ENCODE measurements at regions not wholly inside any gene's neighbourhood (a gene's known extent, or its start where the extent isn't known, plus 50 kb on each side); places are given as distances from the start of the nearest gene placed in this dataset.

DNA sequence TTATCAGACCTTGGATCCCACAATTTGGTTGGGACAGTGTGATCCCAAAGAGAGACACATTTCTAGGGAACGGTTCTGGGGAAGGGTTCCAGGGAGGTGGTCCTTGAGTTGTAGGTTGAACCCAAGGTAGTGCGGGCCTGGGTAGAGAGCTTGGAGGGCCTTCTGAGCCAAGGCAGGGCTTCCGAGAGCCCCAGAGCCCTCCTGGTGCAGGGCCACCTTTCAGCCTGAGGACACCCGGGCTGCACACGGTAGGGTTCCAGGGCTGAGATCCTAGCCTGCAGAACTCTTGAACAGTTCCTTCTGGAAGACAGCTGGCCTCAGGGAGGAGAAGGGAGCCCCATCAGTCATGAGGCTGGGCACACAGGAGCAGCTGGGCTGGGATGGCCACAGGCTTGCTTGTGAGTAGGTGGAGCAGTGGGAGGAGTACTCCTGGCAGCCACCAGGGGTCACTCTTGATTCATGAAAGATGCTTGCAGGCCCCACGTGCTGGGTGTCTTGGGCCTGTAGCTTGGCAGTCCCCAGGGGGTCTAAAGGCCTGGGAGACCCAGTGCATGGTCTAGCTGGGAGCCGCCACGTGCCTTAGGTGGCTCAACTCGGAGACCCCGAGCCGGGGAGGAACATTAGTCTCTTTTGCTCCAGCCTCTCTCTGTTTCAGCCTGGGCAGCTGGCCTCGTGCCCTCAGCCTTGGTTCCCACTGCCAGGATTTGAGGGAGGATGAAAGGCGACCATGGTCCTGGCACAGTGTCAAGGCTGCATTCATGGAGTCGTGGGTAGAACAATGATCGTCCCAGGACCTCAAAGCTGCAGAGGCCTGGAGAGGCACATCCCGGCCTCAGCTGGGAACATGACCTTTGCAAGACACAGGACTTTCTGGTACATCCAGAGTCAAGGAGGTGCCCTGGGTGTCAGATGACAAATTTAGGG is 381.6 kb downstream of the TYW1 start:
- no peaks in the 10 kb centered on the region for H3K9me3 ChIP-seq (ENCODE audit: control insufficient read depth in 1 of 2, low read length in 2 of 2)
- H3K4me3 ChIP-seq (ENCODE audit: low read length in 2 of 2): no peak overlapping the region
- Mint-ChIP-seq H3K27ac (no peak overlapping the region), H3K9me3 (peaks cover 0 to 13% (median 2%) of the 10 kb centered on the region in 8 donors), H3K36me3 (no peaks in the 10 kb centered on the region), H3K27me3 (peaks cover 6 to 9% of the 10 kb centered on the region in 2 donors), H3K4me3 (no peak overlapping the region), H3K4me1 (no peaks in the 10 kb centered on the region)
- CTCF ChIA-PET (ENCODE audit: partially characterized antibody): interaction anchor here (0.6 to 2.6 kb wide), 6 partner anchors 8 to 243 kb away, joined by 3 to 13 read pairs (median 5); no protein-coding TSS in a partner anchor
- no peaks in the 10 kb centered on the region for H3K36me3 ChIP-seq (ENCODE audit: insufficient read depth, low read length)
- intact Hi-C loops (cut with micrococcal nuclease): no loop called here
- no peaks in the 10 kb centered on the region for H3K4me1 ChIP-seq (ENCODE audit: insufficient read depth, low read length)
- POLR2A ChIA-PET (ENCODE audit: partially characterized antibody): no interaction called here
- H3K27me3 ChIP-seq (ENCODE audit: insufficient read depth, low read length): no peaks in the 10 kb centered on the region
- peak; percentile 36 to 54 (median 45) for DNase-seq
- H3K27ac ChIP-seq (ENCODE audit: low read depth, low read length): no peak overlapping the region

DNA sequence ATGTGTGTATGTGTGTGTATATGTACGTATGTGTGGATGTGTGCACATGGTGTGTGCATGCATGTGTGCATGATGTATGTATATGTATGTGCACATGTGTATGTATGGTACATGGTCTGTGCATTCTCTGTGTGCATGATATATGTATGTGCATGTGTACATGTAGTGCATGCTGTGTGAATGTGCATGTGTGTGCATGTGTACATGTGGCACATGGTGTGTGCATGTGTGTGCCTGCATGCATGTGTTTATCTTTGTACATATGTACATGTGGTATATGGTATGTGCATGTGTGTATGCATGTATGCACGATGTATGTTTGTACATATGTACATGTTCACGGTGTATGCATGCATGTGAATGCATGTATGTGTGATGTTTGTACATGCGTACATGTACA is 383.7 kb downstream of the TYW1 start:
- Histone ChIP-seq H3K4me1 (ENCODE audit: insufficient read depth, low read length) (no peaks in the 10 kb centered on the region), H3K27ac (ENCODE audit: low read depth, low read length) (no peak overlapping the region), H3K36me3 (ENCODE audit: insufficient read depth, low read length) (no peaks in the 10 kb centered on the region), H3K27me3 (ENCODE audit: insufficient read depth, low read length) (no peaks in the 10 kb centered on the region), H3K9me3 (ENCODE audit: control insufficient read depth in 1 of 2, low read length in 2 of 2) (no peaks in the 10 kb centered on the region), H3K4me3 (ENCODE audit: low read length in 2 of 2) (no peak overlapping the region)
- DNase-seq: no peak
- no peak overlapping the region for H3K4me3 Mint-ChIP-seq
- H3K27me3 Mint-ChIP-seq: peaks cover 4 to 6% of the 10 kb centered on the region in 2 donors
- intact Hi-C loops (cut with micrococcal nuclease): no loop called here
- POLR2A ChIA-PET (ENCODE audit: partially characterized antibody): no interaction called here
- CTCF ChIA-PET (ENCODE audit: partially characterized antibody): interaction anchor here (1.2 to 2.6 kb wide), 2 partner anchors 10 to 16 kb away, joined by 3 to 7 read pairs; no protein-coding TSS in a partner anchor
- H3K9me3 Mint-ChIP-seq: peaks cover 0 to 6% (median 0%) of the 10 kb centered on the region in 8 donors
- no peaks in the 10 kb centered on the region for H3K36me3 Mint-ChIP-seq
- H3K4me1 Mint-ChIP-seq: no peaks in the 10 kb centered on the region
- H3K27ac Mint-ChIP-seq: peak overlapping the region in 1 of 7 donors; percentile 31

DNA sequence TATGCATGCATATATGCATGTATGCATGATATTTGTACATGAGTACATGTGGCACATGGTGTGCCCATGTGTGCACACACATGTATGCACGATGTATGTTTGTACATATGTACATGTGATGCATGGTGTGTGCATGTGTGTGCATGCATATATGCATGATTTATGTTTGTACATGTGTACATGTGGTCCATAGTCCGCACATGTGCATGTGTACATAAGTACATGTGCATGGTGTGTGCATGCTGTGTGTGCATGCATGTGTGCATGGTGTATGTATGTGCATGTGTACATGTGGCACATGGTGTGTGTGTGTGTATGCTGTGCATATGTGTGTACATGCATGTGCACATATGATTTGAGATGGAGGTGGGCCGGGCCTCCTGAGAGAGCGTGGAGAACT is 384.2 kb downstream of the TYW1 start:
- intact Hi-C loops (cut with micrococcal nuclease): no loop called here
- Histone ChIP-seq H3K36me3 (ENCODE audit: insufficient read depth, low read length) (no peaks in the 10 kb centered on the region), H3K27ac (ENCODE audit: low read depth, low read length) (no peak overlapping the region), H3K4me3 (ENCODE audit: low read length in 2 of 2) (no peak overlapping the region), H3K27me3 (ENCODE audit: insufficient read depth, low read length) (no peaks in the 10 kb centered on the region), H3K9me3 (ENCODE audit: control insufficient read depth in 1 of 2, low read length in 2 of 2) (no peaks in the 10 kb centered on the region), H3K4me1 (ENCODE audit: insufficient read depth, low read length) (no peaks in the 10 kb centered on the region)
- Mint-ChIP-seq H3K36me3 (no peaks in the 10 kb centered on the region), H3K9me3 (peaks cover 0 to 3% (median 0%) of the 10 kb centered on the region in 8 donors), H3K4me3 (no peak overlapping the region), H3K27ac (no peak overlapping the region), H3K4me1 (no peaks in the 10 kb centered on the region), H3K27me3 (peaks cover 4 to 6% of the 10 kb centered on the region in 2 donors)
- no peak for DNase-seq
- ChIA-PET POLR2A (ENCODE audit: partially characterized antibody) (no interaction called here), CTCF (ENCODE audit: partially characterized antibody) (no interaction called here)

DNA sequence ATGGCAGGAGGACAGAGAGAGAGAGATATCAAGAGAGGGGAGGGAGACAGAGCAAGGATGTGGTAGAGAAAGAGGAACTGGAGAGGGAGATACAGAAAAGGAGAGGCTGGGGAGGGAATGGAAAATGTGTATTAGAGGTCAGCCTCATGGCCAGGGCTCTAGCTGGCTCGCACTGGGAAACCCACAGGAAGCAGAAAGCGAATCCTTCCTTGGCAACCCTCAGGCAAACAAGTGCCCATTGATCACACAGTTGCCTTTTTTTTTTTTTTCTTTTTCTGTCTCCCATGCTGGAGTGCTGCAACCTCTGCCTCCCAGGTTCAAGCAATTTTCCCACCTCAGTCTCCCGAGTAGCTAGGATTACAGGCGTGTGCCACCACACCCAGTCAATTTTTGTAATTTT is 391.2 kb downstream of the TYW1 start:
- Histone ChIP-seq H3K9me3 (ENCODE audit: control insufficient read depth in 1 of 2, low read length in 2 of 2) (no peaks in the 10 kb centered on the region), H3K36me3 (ENCODE audit: insufficient read depth, low read length) (no peaks in the 10 kb centered on the region), H3K4me3 (ENCODE audit: low read length in 2 of 2) (no peak overlapping the region), H3K4me1 (ENCODE audit: insufficient read depth, low read length) (no peaks in the 10 kb centered on the region), H3K27ac (ENCODE audit: low read depth, low read length) (no peak overlapping the region), H3K27me3 (ENCODE audit: insufficient read depth, low read length) (no peaks in the 10 kb centered on the region)
- H3K4me1 Mint-ChIP-seq: no peaks in the 10 kb centered on the region
- ChIA-PET POLR2A (ENCODE audit: partially characterized antibody) (no interaction called here), CTCF (ENCODE audit: partially characterized antibody) (interaction anchor here (2.6 kb wide), 1 partner anchor 10 kb away, joined by 13 read pairs; no protein-coding TSS in a partner anchor)
- no peak overlapping the region for H3K27ac Mint-ChIP-seq
- no peak for DNase-seq
- H3K36me3 Mint-ChIP-seq: no peaks in the 10 kb centered on the region
- H3K9me3 Mint-ChIP-seq: peaks cover 0 to 2% (median 0%) of the 10 kb centered on the region in 8 donors
- intact Hi-C loops (cut with micrococcal nuclease): no loop called here
- peaks cover 2% of the 10 kb centered on the region in 2 donors for H3K27me3 Mint-ChIP-seq
- no peak overlapping the region for H3K4me3 Mint-ChIP-seq

DNA sequence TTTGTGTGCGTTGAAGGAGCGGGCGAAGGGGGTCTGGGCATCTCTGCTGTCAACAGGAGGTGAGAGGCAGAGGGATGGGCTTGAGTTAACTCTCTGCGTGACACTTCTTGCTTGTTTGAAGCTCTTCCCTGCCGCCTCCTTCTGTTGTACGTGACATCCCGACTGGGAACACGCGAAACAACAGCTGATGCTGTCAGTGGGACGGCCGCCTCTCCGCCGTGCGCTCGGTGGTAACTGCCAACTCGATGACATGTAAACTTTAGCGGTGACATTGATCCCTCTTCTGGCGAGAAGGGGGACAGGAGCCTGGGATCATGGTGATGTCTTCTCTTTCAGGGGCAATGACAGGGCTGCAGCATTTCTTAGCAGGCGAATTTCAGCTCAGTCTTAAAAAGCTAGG is 394.5 kb downstream of the TYW1 start:
- Mint-ChIP-seq H3K27me3 (peaks cover 3 to 4% of the 10 kb centered on the region in 2 donors), H3K27ac (no peak overlapping the region), H3K36me3 (no peaks in the 10 kb centered on the region), H3K9me3 (peaks cover 0 to 2% (median 0%) of the 10 kb centered on the region in 8 donors), H3K4me1 (no peaks in the 10 kb centered on the region), H3K4me3 (no peak overlapping the region)
- ChIA-PET CTCF (ENCODE audit: partially characterized antibody) (no interaction called here), POLR2A (ENCODE audit: partially characterized antibody) (no interaction called here)
- Histone ChIP-seq H3K9me3 (ENCODE audit: control insufficient read depth in 1 of 2, low read length in 2 of 2) (no peaks in the 10 kb centered on the region), H3K27me3 (ENCODE audit: insufficient read depth, low read length) (no peaks in the 10 kb centered on the region), H3K4me1 (ENCODE audit: insufficient read depth, low read length) (no peaks in the 10 kb centered on the region), H3K27ac (ENCODE audit: low read depth, low read length) (no peak overlapping the region), H3K36me3 (ENCODE audit: insufficient read depth, low read length) (no peaks in the 10 kb centered on the region), H3K4me3 (ENCODE audit: low read length in 2 of 2) (no peak overlapping the region)
- intact Hi-C loops (cut with micrococcal nuclease): no loop called here
- no peak for DNase-seq

DNA sequence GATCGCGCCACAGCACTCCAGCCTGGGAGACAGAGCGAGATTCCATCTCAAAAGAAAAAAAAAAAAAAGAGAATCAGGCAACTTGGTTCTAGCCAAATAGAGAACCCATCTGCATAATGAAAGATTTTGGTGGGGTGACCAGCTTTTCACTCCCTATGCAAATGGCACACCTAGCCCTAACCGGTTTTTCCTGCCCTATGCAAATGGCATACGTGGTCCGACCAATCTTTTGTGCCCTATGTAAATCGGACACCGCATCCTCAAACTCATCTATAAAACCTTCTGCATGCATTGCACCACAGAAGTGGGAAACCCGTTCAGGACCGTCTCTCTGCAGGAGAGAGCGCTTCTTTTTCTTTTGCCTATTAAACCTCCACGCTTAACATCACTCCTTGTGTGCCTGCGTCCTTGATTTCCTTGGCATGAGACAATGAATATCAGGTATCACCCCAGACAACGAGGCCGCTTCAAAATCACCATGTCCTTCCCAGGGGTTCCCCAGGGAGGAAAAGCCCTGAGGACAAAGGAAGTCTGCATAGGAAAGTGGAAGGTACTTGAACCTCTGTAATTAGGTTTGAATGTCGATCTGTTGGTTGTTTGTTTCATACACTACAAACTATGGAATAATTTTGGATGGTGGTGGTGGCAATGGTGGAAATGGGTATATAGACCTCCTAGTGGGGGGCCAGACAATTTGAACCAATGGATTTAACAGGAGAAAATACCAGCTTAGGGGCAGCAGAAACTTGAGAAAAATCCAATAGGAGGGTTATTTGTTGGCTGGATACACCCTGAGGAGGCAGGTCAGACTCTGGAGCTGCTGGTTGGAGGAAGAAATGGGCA is 396.2 kb downstream of the TYW1 start:
- Histone ChIP-seq H3K4me1 (ENCODE audit: insufficient read depth, low read length) (no peaks in the 10 kb centered on the region), H3K27ac (ENCODE audit: low read depth, low read length) (no peak overlapping the region), H3K27me3 (ENCODE audit: insufficient read depth, low read length) (no peaks in the 10 kb centered on the region), H3K4me3 (ENCODE audit: low read length in 2 of 2) (no peak overlapping the region), H3K9me3 (ENCODE audit: control insufficient read depth in 1 of 2, low read length in 2 of 2) (no peaks in the 10 kb centered on the region), H3K36me3 (ENCODE audit: insufficient read depth, low read length) (no peaks in the 10 kb centered on the region)
- intact Hi-C loops (cut with micrococcal nuclease): no loop called here
- CTCF ChIA-PET (ENCODE audit: partially characterized antibody): no interaction called here
- no peak overlapping the region for H3K4me3 Mint-ChIP-seq
- DNase-seq: no peak
- no peaks in the 10 kb centered on the region for H3K36me3 Mint-ChIP-seq
- no peak overlapping the region for H3K27ac Mint-ChIP-seq
- H3K9me3 Mint-ChIP-seq: peaks cover 0 to 7% (median 2%) of the 10 kb centered on the region in 8 donors
- peaks cover 1 to 4% of the 10 kb centered on the region in 2 donors for H3K27me3 Mint-ChIP-seq
- POLR2A ChIA-PET (ENCODE audit: partially characterized antibody): no interaction called here
- H3K4me1 Mint-ChIP-seq: no peaks in the 10 kb centered on the region

DNA sequence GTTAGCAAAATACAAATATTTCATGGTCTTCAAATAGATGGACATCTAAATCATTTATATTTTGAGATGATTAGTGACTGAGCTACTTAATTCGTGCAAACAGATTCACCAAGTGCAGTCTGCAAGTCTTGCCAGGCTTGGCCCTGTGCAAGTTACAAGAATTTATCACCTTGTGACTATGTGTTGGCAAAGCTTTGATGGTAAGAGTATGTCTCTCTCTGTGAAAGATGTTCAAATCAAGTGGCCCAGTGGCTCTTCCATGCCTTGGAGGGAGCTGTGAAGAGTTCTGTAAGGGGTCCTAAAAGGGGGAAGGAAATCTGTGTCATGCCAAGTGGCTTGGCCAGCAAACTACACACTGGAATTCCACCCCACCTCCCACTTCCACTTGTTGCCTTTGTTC is 397.3 kb downstream of the TYW1 start:
- H3K27me3 ChIP-seq (ENCODE audit: insufficient read depth, low read length): no peaks in the 10 kb centered on the region
- Mint-ChIP-seq H3K9me3 (peaks cover 0 to 16% (median 8%) of the 10 kb centered on the region in 8 donors), H3K4me3 (no peak overlapping the region), H3K36me3 (no peaks in the 10 kb centered on the region), H3K4me1 (no peaks in the 10 kb centered on the region), H3K27ac (no peak overlapping the region), H3K27me3 (peaks cover 1 to 4% of the 10 kb centered on the region in 2 donors)
- no peak for DNase-seq
- no peaks in the 10 kb centered on the region for H3K4me1 ChIP-seq (ENCODE audit: insufficient read depth, low read length)
- H3K9me3 ChIP-seq (ENCODE audit: control insufficient read depth in 1 of 2, low read length in 2 of 2): no peaks in the 10 kb centered on the region
- H3K4me3 ChIP-seq (ENCODE audit: low read length in 2 of 2): no peak overlapping the region
- ChIA-PET POLR2A (ENCODE audit: partially characterized antibody) (no interaction called here), CTCF (ENCODE audit: partially characterized antibody) (interaction anchor here (1.9 kb wide), 1 partner anchor 16 kb away, joined by 5 read pairs; no protein-coding TSS in a partner anchor)
- H3K27ac ChIP-seq (ENCODE audit: low read depth, low read length): no peak overlapping the region
- no peaks in the 10 kb centered on the region for H3K36me3 ChIP-seq (ENCODE audit: insufficient read depth, low read length)
- intact Hi-C loops (cut with micrococcal nuclease): no loop called here
